ENCODE measurements at regions not wholly inside any gene's neighbourhood (a gene's known extent, or its start where the extent isn't known, plus 50 kb on each side); places are given as distances from the start of the nearest gene placed in this dataset.

- no peak for TF ChIP-seq POLR2A (IDR thresholded peaks at IDR 0.05)
- TF ChIP-seq CTCF (IDR thresholded peaks at IDR 0.05): no peak
These were observed 189.8 kb downstream of the JCAD start for GRCh38 chr10:29869593-29869992.
